Sigmoid colon (tissue), 6 donors: ENCODE measurements at regions not wholly inside any gene's neighbourhood (a gene's known extent, or its start where the extent isn't known, plus 50 kb on each side); places are given as distances from the start of the nearest gene placed in this dataset.
"Not testable (repeated sequence)": the region's sequence is repeated elsewhere in the genome, so short reads cannot be mapped to it uniquely, and the experiment has no call there.

Source experiments
- DNase-seq: peaks from one replicate; pipeline ENCODE4 v3.0.0-alpha.2; 2019
- H3K27ac ChIP-seq, 4 donors: fragments of 200-600 bp; sonication (generic); one replicate each; pipeline ENCODE4 v1.5.1; 2016 to 2019; ENCODE audit warnings: mild to moderate bottlenecking in 1 of 4
- H3K27me3 ChIP-seq, 3 donors: fragments of 200-600 bp; sonication (generic); one replicate each; pipeline ENCODE4 v1.5.1; 2019; ENCODE audit warnings: mild to moderate bottlenecking in 1 of 3
- H3K36me3 ChIP-seq, 4 donors: fragments of 200-600 bp; sonication (generic); one replicate each; pipeline ENCODE4 v1.5.1; 2016 to 2019
- H3K4me1 ChIP-seq, 4 donors: fragments of 200-600 bp; sonication (generic); one replicate each; pipeline ENCODE4 v1.5.1; 2017 to 2019
- H3K4me3 ChIP-seq, 4 donors: fragments of 200-600 bp; sonication (generic); one replicate each; pipeline ENCODE4 v1.5.1; 2017 to 2019; ENCODE audit warnings: mild to moderate bottlenecking in 2 of 4, moderate library complexity in 1 of 4
- H3K9me3 ChIP-seq, 4 donors: fragments of 200-600 bp in 3 of 4; sonication (generic) in 3 of 4; one replicate each; pipeline versions ENCODE4 v1.5.1 to v1.6.1; 2013 to 2019
- CTCF ChIP-seq, 4 experiments: fragments of 450-650 bp in 3 of 4; fragments of 200-600 bp in 1 of 4; IDR thresholded peaks; one replicate each; pipeline ENCODE4 v1.5.1; 2016 to 2019; ENCODE audit warnings: antibody characterized with exemption in 4 of 4, mild to moderate bottlenecking in 3 of 4, moderate library complexity in 2 of 4
- EP300 ChIP-seq, 4 donors: sonication (generic); formaldehyde crosslinking; IDR thresholded peaks; one replicate each; pipeline ENCODE4 v1.6.1; 2017; ENCODE audit warnings: antibody characterized with exemption in 4 of 4
- POLR2A ChIP-seq, 2 donors: fragments of 450-650 bp; IDR thresholded peaks; one replicate each; pipeline ENCODE4 v1.6.1; 2016; ENCODE audit warnings: antibody characterized with exemption in 2 of 2, mild to moderate bottlenecking in 2 of 2, moderate library complexity in 2 of 2
- POLR2AphosphoS5 ChIP-seq, 4 donors: sonication (generic); formaldehyde crosslinking; IDR thresholded peaks; one replicate each; pipeline ENCODE4 v1.6.1; 2017; ENCODE audit warnings: antibody characterized with exemption in 4 of 4
- WGBS, 2 donors: extraction: QIAGEN DNeasy Blood & Tissue Kit; methylation state at CpG; one replicate each; pipeline ENCODE4 v1.1.7; 2013; 5-methylcytosine and 5-hydroxymethylcytosine counted together
- intact Hi-C: fragments of 100-400 bp; cut with DNase I; formaldehyde crosslinking; loops from one replicate; pipeline ENCODE4 v1.15.1; 2023
- donor health status: healthy with polysubstance abuse.
- donor health status: healthy.

GRCh38 chr5:163950248-163950647 lies 444.8 kb downstream of the MAT2B start:
- WGBS, 2 donors: 63 to 93% methylated on average over 3 of the region's 3 CpGs
- no peak for DNase-seq
- Histone ChIP-seq H3K4me1 (no peaks in the 10 kb centered on the region), H3K27me3 (no peaks in the 10 kb centered on the region), H3K9me3 (no peaks in the 10 kb centered on the region), H3K36me3 (no peaks in the 10 kb centered on the region), H3K4me3 (no peak overlapping the region), H3K27ac (no peak overlapping the region)
- intact Hi-C loops: no loop called here
- no peak for TF ChIP-seq CTCF (IDR thresholded peaks at IDR 0.05)
- no peak for TF ChIP-seq POLR2AphosphoS5 (IDR thresholded peaks at IDR 0.05)
- no peak for TF ChIP-seq EP300 (IDR thresholded peaks at IDR 0.05)

DNA sequence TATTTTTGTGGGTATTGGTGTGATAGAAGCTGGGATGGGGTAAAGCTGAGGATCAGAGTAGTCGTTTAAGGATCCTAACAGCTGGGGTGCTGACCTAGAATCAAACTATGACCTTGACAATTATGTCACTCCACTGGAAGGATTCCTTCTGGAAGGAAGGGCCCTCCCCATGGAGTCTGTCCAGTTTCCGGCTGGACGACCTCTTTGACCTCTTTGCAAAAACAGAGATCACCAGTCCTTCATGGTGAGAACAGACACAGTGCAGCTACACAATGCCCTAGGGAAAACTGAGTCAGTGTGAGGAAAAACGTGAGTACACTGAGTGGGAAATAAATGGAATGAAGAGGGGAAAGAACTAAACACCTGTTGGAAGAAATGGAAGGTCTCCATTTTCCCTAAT lies 445.6 kb downstream of the MAT2B start:
- no peaks in the 10 kb centered on the region for H3K4me1 ChIP-seq

GRCh38 chr5:163953901-163954300 lies 448.5 kb downstream of the MAT2B start:
- Histone ChIP-seq H3K27ac (no peak overlapping the region), H3K4me1 (no peaks in the 10 kb centered on the region), H3K36me3 (no peaks in the 10 kb centered on the region), H3K9me3 (no peaks in the 10 kb centered on the region), H3K4me3 (no peak overlapping the region), H3K27me3 (no peaks in the 10 kb centered on the region)
- 12 to 53% methylated on average over 8 of the region's 8 CpGs for WGBS, 2 donors
- intact Hi-C loops: no loop called here
- DNase-seq: no peak
- TF ChIP-seq POLR2A (IDR thresholded peaks at IDR 0.05): no peak
- no peak for TF ChIP-seq EP300 (IDR thresholded peaks at IDR 0.05)
- no peak for TF ChIP-seq POLR2AphosphoS5 (IDR thresholded peaks at IDR 0.05)
- no peak for TF ChIP-seq CTCF (IDR thresholded peaks at IDR 0.05)

More for the DNA sequence above, 445.6 kb downstream of the MAT2B start:
- no peak for TF ChIP-seq POLR2AphosphoS5 (IDR thresholded peaks at IDR 0.05)
- no peak for TF ChIP-seq EP300 (IDR thresholded peaks at IDR 0.05)
- no peak for DNase-seq
- intact Hi-C loops: no loop called here
- Histone ChIP-seq H3K36me3 (no peaks in the 10 kb centered on the region), H3K9me3 (no peaks in the 10 kb centered on the region), H3K27ac (no peak overlapping the region), H3K4me3 (no peak overlapping the region), H3K27me3 (no peaks in the 10 kb centered on the region)
- WGBS, 2 donors: 74 to 81% methylated on average over 4 of the region's 4 CpGs

DNA sequence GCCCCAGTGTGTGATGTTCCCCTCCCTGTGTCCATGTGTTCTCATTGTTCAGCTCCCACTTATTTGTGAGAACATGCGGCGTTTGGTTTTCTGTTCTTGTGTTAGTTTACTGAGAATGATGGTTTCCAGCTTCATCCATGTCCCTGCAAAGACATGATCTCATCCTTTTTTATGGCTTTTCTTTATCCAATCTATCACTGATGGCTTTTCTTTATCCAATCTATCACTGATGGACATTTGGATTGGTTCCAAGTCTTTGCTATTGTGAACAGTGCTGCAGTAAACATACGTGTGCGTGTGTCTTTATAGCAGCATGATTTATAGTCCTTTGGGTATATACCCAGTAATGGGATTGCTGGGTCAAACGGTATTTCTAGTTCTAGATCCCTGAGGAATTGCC lies 455.8 kb downstream of the MAT2B start:
- H3K4me3 ChIP-seq, H3K27ac ChIP-seq, intact Hi-C loops, H3K27me3 ChIP-seq, H3K4me1 ChIP-seq, H3K36me3 ChIP-seq, H3K9me3 ChIP-seq, DNase-seq: not testable (repeated sequence)
- WGBS, 2 donors: 72 to 77% methylated on average over 5 of the region's 5 CpGs

DNA sequence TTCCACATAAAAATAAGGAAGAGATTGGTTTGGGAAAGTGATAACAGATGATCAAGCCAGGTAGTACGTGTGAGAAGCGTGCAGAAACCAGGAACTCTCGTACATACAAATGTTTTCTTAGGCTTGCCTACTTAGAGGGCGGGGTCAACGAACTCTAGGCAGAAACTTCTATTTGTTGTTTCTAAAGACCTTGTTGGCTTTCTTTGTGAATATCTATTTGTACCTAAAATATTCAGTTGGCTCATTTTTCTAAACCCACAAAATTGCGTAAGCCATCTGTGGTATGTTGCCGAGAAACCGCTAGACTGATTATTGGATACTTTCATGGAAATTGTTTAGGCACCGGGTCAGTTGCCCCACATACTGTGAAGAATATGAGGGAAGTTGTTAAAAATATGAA lies 458.5 kb downstream of the MAT2B start:
- Histone ChIP-seq H3K27ac (no peak overlapping the region), H3K4me1 (no peaks in the 10 kb centered on the region), H3K4me3 (no peak overlapping the region), H3K36me3 (no peaks in the 10 kb centered on the region), H3K9me3 (no peaks in the 10 kb centered on the region), H3K27me3 (no peaks in the 10 kb centered on the region)
- DNase-seq: no peak
- WGBS, 2 donors: 85% methylated on average over 9 of the region's 9 CpGs
- intact Hi-C loops: no loop called here
- TF ChIP-seq EP300 (IDR thresholded peaks at IDR 0.05) (no peak), POLR2AphosphoS5 (IDR thresholded peaks at IDR 0.05) (no peak), POLR2A (IDR thresholded peaks at IDR 0.05) (no peak), CTCF (IDR thresholded peaks at IDR 0.05) (no peak)

- intact Hi-C loops: no loop called here
- TF ChIP-seq CTCF (IDR thresholded peaks at IDR 0.05) (no peak), POLR2AphosphoS5 (IDR thresholded peaks at IDR 0.05) (no peak), EP300 (IDR thresholded peaks at IDR 0.05) (no peak), POLR2A (IDR thresholded peaks at IDR 0.05) (no peak)
- Histone ChIP-seq H3K27ac (no peak overlapping the region), H3K4me3 (no peak overlapping the region), H3K9me3 (no peaks in the 10 kb centered on the region), H3K4me1 (no peaks in the 10 kb centered on the region), H3K36me3 (no peaks in the 10 kb centered on the region), H3K27me3 (no peaks in the 10 kb centered on the region)
- DNase-seq: no peak
- 92 to 95% methylated on average over 3 of the region's 3 CpGs for WGBS, 2 donors
These were observed 459.3 kb downstream of the MAT2B start for GRCh38 chr5:163964671-163965070.
